GM21737 (cell line): ENCODE measurements at regions not wholly inside any gene's neighbourhood (a gene's known extent, or its start where the extent isn't known, plus 50 kb on each side); places are given as distances from the start of the nearest gene placed in this dataset.
"Not testable (repeated sequence)": the region's sequence is repeated elsewhere in the genome, so short reads cannot be mapped to it uniquely, and the experiment has no call there.

Experiments used
- ATAC-seq: cut with Tn5 transposase; IDR thresholded peaks from one replicate; pipeline ENCODE4 v1.9.1; 2021; ENCODE audit warnings: mild to moderate bottlenecking, moderate library complexity; ENCODE audit not compliant: unreplicated experiment

GRCh38 chr2:19207452-19207851 lies 151.0 kb downstream of the OSR1 start:
- ATAC-seq: no peak

GRCh38 chr2:19205983-19206533 lies 152.4 kb downstream of the OSR1 start:
- no peak for ATAC-seq

- no peak for ATAC-seq
Measured at GRCh38 chr2:19203866-19204265, 154.6 kb downstream of the OSR1 start.

- no peak for ATAC-seq
Measured at GRCh38 chr2:19201911-19202462, 156.4 kb downstream of the OSR1 start.

- ATAC-seq: no peak
Measured at GRCh38 chr2:19198381-19198780, 160.0 kb downstream of the OSR1 start.

- no peak for ATAC-seq
Measured at GRCh38 chr2:19195661-19196060, 162.8 kb downstream of the OSR1 start.

GRCh38 chr2:19189391-19189790 lies 169.0 kb downstream of the OSR1 start:
- no peak for ATAC-seq

- no peak for ATAC-seq
Measured at GRCh38 chr2:19187323-19188020, 171.0 kb downstream of the OSR1 start.

- ATAC-seq: no peak
Measured at GRCh38 chr2:19185086-19185485, 173.3 kb downstream of the OSR1 start.

- ATAC-seq: no peak
Measured at GRCh38 chr2:19178175-19178574, 180.2 kb downstream of the OSR1 start.

- ATAC-seq: no peak
Measured at GRCh38 chr2:19176977-19177376, 181.4 kb downstream of the OSR1 start.

- no peak for ATAC-seq
Measured at GRCh38 chr2:19176172-19176852, 182.1 kb downstream of the OSR1 start.

GRCh38 chr2:19174176-19174575 lies 184.2 kb downstream of the OSR1 start:
- ATAC-seq: no peak

- no peak for ATAC-seq
Measured at GRCh38 chr2:19171409-19171808, 187.0 kb downstream of the OSR1 start.

- no peak for ATAC-seq
Measured at GRCh38 chr2:19169134-19169768, 189.2 kb downstream of the OSR1 start.

GRCh38 chr2:19164099-19164498 lies 194.3 kb downstream of the OSR1 start:
- ATAC-seq: not testable (repeated sequence)

GRCh38 chr2:19158896-19159295 lies 199.5 kb downstream of the OSR1 start:
- no peak for ATAC-seq

- ATAC-seq: no peak
Measured at GRCh38 chr2:19158211-19158610, 200.2 kb downstream of the OSR1 start.

- no peak for ATAC-seq
Measured at GRCh38 chr2:19156646-19157045, 201.8 kb downstream of the OSR1 start.

GRCh38 chr2:19150726-19151125 lies 207.7 kb downstream of the OSR1 start:
- no peak for ATAC-seq

- no peak for ATAC-seq
Measured at GRCh38 chr2:19146867-19147266, 211.6 kb downstream of the OSR1 start.
